K562 (cell line): ENCODE measurements at regions not wholly inside any gene's neighbourhood (a gene's known extent, or its start where the extent isn't known, plus 50 kb on each side); places are given as distances from the start of the nearest gene placed in this dataset.
"Not testable (repeated sequence)": the region's sequence is repeated elsewhere in the genome, so short reads cannot be mapped to it uniquely, and the experiment has no call there.

Source experiments
- ATAC-seq: fragments of 200-7000 bp; cut with Tn5 transposase; 3 replicates; pipeline ENCODE4 v1.9.1; 2020; ENCODE audit warnings: moderate library complexity
- BruUV-seq: library from RNA; stranded (reverse); fragments of 400-500 nt; replicated peaks from 2 replicates; lab custom pipeline; 2021; lab: Mats Ljungman, UMichigan
- CTCF ChIA-PET: fragments of 300-600 bp; formaldehyde crosslinking; extraction: SDS; loops from one replicate; lab custom pipeline; 2021; ENCODE audit warnings: low intra/inter-chr PET ratio; lab: Yijun Ruan, JAX
- POLR2A ChIA-PET: fragments of 300-600, 350-650 bp; sonication (Branson Sonifier 250); formaldehyde crosslinking; extraction: SDS; loops from one replicate; lab custom pipeline; 2021; ENCODE audit warnings: antibody characterized with exemption, inconsistent platforms; lab: Yijun Ruan, JAX
- DNase-seq, 4 experiments: peaks; one replicate each; pipeline versions ENCODE4 v3.0.0 to v3.0.0-alpha.2; 2011 to 2018; ENCODE audit warnings: low spot score in 3 of 4, mixed read lengths in 3 of 4; ENCODE audit errors: extremely low read depth in 1 of 4
- FAIRE-seq: peaks from 2 replicates; lab custom pipeline; 2011; peaks lifted over from hg19 to GRCh38; lab: Jason Lieb, UNC
- H2AFZ ChIP-seq: 2 replicates; pipeline ENCODE4 v1.6.0; 2011; ENCODE audit warnings: low read depth, low read length, control low read depth, inconsistent platforms
- H3K27ac ChIP-seq: fragments of 200-600 bp; 3 replicates; pipeline ENCODE4 v1.8.0; 2011; ENCODE audit warnings: low read depth, mild to moderate bottlenecking, control low read depth, inconsistent platforms, low read length, moderate library complexity, mixed read lengths; ENCODE audit errors: extremely low read depth
- H3K27me3 ChIP-seq, 2 experiments: fragments of 300-600 bp in 1 of 2; 2 replicates in 1 of 2; 3 replicates in 1 of 2; pipeline versions ENCODE4 v1.6.0 to v1.8.0; 2011; ENCODE audit warnings: inconsistent platforms in 2 of 2, low read length in 2 of 2, mild to moderate bottlenecking in 1 of 2, mixed read lengths in 1 of 2, moderate library complexity in 1 of 2; ENCODE audit not compliant: control insufficient read depth in 2 of 2, insufficient read depth in 2 of 2
- H3K36me3 ChIP-seq: fragments of 300-600 bp; 3 replicates; pipeline ENCODE4 v1.8.0; 2011; ENCODE audit warnings: mild to moderate bottlenecking, low read length, inconsistent platforms; ENCODE audit not compliant: control insufficient read depth, insufficient read depth
- H3K4me1 ChIP-seq, 2 experiments: fragments of 200-600 bp in 1 of 2; replicated peaks in 1 of 2; 2 replicates in 1 of 2; 3 replicates in 1 of 2; pipeline versions ENCODE4 v1.5.1 to v1.8.0; 2011; ENCODE audit warnings: inconsistent platforms in 2 of 2, low read length in 2 of 2, mild to moderate bottlenecking in 1 of 2, mixed read lengths in 1 of 2, moderate library complexity in 1 of 2; ENCODE audit not compliant: control insufficient read depth in 2 of 2, insufficient read depth in 2 of 2
- H3K4me2 ChIP-seq: 2 replicates; pipeline ENCODE4 v1.6.1; 2011; ENCODE audit warnings: low read length, control low read depth, inconsistent platforms, mixed read lengths; ENCODE audit not compliant: insufficient read depth
- H3K4me3 ChIP-seq: fragments of 200-600 bp; sonication (generic), shearing (Covaris generic); 2 replicates; pipeline ENCODE4 v1.5.1; 2016; ENCODE audit warnings: control low read depth, inconsistent platforms
- H3K79me2 ChIP-seq: fragments of 200-600 bp; 3 replicates; pipeline ENCODE4 v1.8.0; 2011; ENCODE audit warnings: low read length, inconsistent platforms; ENCODE audit not compliant: control insufficient read depth, insufficient read depth
- H3K9ac ChIP-seq, 2 experiments: 2 replicates each; pipeline versions ENCODE4 v1.6.0 to v1.6.1; 2011; ENCODE audit warnings: low read depth in 2 of 2, low read length in 2 of 2, control low read depth in 1 of 2, inconsistent platforms in 1 of 2, mild to moderate bottlenecking in 1 of 2, mixed read lengths in 1 of 2; ENCODE audit not compliant: insufficient read depth in 1 of 2
- H3K9me1 ChIP-seq: one replicate; pipeline ENCODE4 v1.6.0; 2011; ENCODE audit warnings: inconsistent platforms, mild to moderate bottlenecking, low read length, moderate library complexity; ENCODE audit not compliant: control insufficient read depth, insufficient read depth
- H3K9me3 ChIP-seq: replicated peaks from 2 replicates; pipeline ENCODE4 v1.5.1; 2011; ENCODE audit warnings: low read depth, low read length, inconsistent platforms; ENCODE audit not compliant: control insufficient read depth, insufficient read depth
- H4K20me1 ChIP-seq: replicated peaks from 2 replicates; pipeline ENCODE4 v1.6.1; 2011; ENCODE audit warnings: low read length, inconsistent platforms, mixed read lengths; ENCODE audit not compliant: control insufficient read depth, insufficient read depth
- E2F6 ChIP-seq, 2 experiments: IDR thresholded peaks; 2 replicates each; pipeline ENCODE4 v1.6.1; 2011; ENCODE audit warnings: borderline replicate concordance in 1 of 2, control low read depth in 1 of 2, low read depth in 1 of 2, low read length in 1 of 2, mild to moderate bottlenecking in 1 of 2, mixed read lengths in 1 of 2, moderate library complexity in 1 of 2; ENCODE audit not compliant: insufficient read depth in 1 of 2, insufficient read length in 1 of 2, poor library complexity in 1 of 2, severe bottlenecking in 1 of 2; ENCODE audit errors: extremely low read depth in 1 of 2
- UBTF ChIP-seq, 2 experiments: IDR thresholded peaks; 2 replicates each; pipeline ENCODE4 v1.6.1; 2012; ENCODE audit warnings: improper control_type of control experiment in 2 of 2, low read depth in 2 of 2, low read length in 2 of 2, borderline replicate concordance in 1 of 2
- ZNF561 ChIP-seq: fragments of 450-650 bp; formaldehyde crosslinking; conservative IDR thresholded peaks from 2 replicates; pipeline ENCODE4 v1.4.0; 2020; ENCODE audit warnings: mild to moderate bottlenecking, moderate library complexity
- whole genome bisulfite sequencing: fragments of 100-300 bp; shearing (Covaris generic); methylation state at CpG from one replicate; pipeline ENCODE4 v1.1.6; 2016; ENCODE audit warnings: low coverage, mixed read lengths; ENCODE audit not compliant: insufficient coverage; ENCODE audit errors: missing lambda C conversion rate; 5-methylcytosine and 5-hydroxymethylcytosine counted together
- in situ Hi-C: fragments of 300-500 bp; cut with MboI; formaldehyde crosslinking; loops from 4 replicates; pipeline ENCODE4 v1.15.0; 2018; ENCODE audit warnings: inconsistent platforms, mixed read lengths
- intact Hi-C: fragments of 100-400 bp; cut with micrococcal nuclease; formaldehyde crosslinking; loops from 2 replicates; pipeline ENCODE4 v1.14.2; 2022

- TF ChIP-seq ZNF561 (CRISPR knock-in tag): no peak
- no peak for TF ChIP-seq UBTF (IDR thresholded peaks at IDR 0.05; ENCODE audit: borderline replicate concordance in 1 of 2, low read depth in 2 of 2, low read length in 2 of 2)
Observed at GRCh38 chr2:238513346-238513745, 86.6 kb downstream of the ASB1 start (continued).

GRCh38 chr2:238514024-238514423 lies 87.3 kb downstream of the ASB1 start:
- H3K4me3 ChIP-seq, ATAC-seq, H3K27ac ChIP-seq, H3K9me3 ChIP-seq, H3K4me2 ChIP-seq, BruUV-seq, H3K4me1 ChIP-seq, H3K9ac ChIP-seq, CTCF ChIA-PET, H3K36me3 ChIP-seq, in situ Hi-C loops, H3K9me1 ChIP-seq, H4K20me1 ChIP-seq, FAIRE-seq, H3K79me2 ChIP-seq: not testable (repeated sequence)
- intact Hi-C loops: loop anchor here (2.0 kb wide), 1 partner anchor 143 kb away; no protein-coding TSS in a partner anchor
- H3K27me3 ChIP-seq: peaks cover 6 to 31% of the 10 kb centered on the region in 2 experiments; a peak in 4 of 5 replicates
- 0% methylated on average over 7 of the region's 23 CpGs for WGBS
- TF ChIP-seq E2F6 (IDR thresholded peaks at IDR 0.05; ENCODE audit: borderline replicate concordance in 1 of 2, extremely low read depth in 1 of 2, insufficient read depth in 1 of 2, insufficient read length in 1 of 2, low read depth in 1 of 2, low read length in 1 of 2, poor library complexity in 1 of 2, severe bottlenecking in 1 of 2): peak in 1 of 2 experiments; percentile 9
- H2AFZ ChIP-seq: 0 out of 2 replicates have a peak overlapping the region, but pooled peaks have one; percentile 32
- POLR2A ChIA-PET: interaction anchor here (1.1 kb wide), 1 partner anchor 11 kb away, joined by 4 read pairs; no protein-coding TSS in a partner anchor
- DNase-seq: peak in 1 of 4 experiments; percentile 11
